ENCODE measurements at regions not wholly inside any gene's neighbourhood (a gene's known extent, or its start where the extent isn't known, plus 50 kb on each side); places are given as distances from the start of the nearest gene placed in this dataset.

DNA sequence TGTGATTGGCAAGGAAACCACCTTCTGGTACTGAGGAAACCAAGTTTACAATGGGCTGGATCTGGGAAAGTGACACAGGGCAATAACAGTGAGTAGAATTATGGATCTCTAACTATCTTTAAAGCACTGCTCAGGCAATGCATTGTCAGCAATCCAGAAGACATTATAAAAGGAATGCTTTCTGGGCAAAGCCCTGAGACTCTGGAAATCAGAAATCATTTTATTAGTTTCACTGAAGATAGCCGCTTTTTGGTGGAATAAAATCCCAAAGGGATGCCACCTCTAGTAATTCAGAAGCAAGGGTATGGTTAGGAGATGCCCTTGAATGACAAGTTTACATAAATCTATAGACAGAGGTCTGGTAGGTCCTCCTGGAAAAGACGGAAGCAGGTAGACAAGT, 211.1 kb downstream of the DMRT2 start:
- no peak for TF ChIP-seq CTCF (conservative IDR thresholded peaks at IDR 0.05; ENCODE audit: low read length)
- no peak for TF ChIP-seq EZH2phosphoT487 (IDR thresholded peaks at IDR 0.05; ENCODE audit: borderline replicate concordance, low read depth, low read length)

Data from OCI-LY7 (cell line).